NCI-H1417 (cell line): ENCODE measurements at regions not wholly inside any gene's neighbourhood (a gene's known extent, or its start where the extent isn't known, plus 50 kb on each side); places are given as distances from the start of the nearest gene placed in this dataset.
A peak's percentile ranks its signal among the peaks of the same experiment; 100 is the strongest.

Experiments
- DNase-seq, 3 experiments: peaks; one replicate each; lab custom pipeline; 2025; lab: John Stamatoyannopoulos, UW

DNA sequence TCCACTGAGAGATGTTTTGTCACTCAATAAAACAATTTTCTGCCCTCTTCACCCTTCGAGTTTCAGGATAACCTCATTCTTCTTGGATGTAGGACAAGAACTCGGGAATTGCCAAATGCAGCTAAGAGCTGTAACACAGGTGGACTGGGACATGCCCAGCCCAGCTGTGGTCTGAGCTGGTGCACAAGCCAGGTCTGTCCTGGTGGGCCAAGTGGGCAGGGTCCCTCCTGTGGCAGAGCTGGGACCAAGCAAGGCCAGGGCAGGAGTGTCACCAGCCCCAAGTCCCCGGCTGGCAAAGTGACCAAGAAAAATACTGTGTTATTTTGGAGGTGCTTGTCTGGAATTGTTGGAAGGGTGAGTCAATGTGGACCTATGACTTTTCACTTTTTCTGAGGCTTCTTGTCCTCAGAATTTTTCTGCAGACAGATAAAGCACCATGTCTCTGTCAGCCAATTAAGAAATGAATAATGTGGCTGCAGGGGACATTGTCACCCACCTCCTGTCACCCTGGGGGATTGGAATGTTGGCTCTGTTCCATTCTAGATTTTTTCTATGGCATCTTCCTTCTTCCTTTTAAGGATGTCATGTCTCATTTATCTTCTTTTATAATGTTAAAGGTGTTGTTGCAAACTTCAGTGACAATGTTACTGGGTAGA is 645.2 kb upstream of the EPHA6 start:
- no peak for DNase-seq

DNA sequence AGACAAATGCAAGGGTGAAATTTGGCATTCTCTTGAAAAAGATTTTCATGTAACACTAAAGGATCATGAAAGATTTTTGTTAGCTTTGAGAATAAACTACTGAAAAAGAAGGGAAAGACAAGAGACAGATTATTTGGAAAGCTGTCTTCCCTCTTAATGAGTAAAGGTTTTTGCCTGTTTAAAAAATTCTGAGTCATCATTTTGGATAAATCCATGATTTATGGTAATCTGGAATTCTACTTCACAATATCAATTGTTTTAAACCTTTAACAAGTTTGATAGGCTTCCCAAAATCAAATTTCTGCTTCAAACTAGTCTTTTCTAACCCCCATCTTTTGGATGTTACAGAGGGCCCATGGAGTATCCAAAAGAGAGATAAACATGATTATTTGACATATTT is 641.5 kb upstream of the EPHA6 start:
- no peak for DNase-seq

DNA sequence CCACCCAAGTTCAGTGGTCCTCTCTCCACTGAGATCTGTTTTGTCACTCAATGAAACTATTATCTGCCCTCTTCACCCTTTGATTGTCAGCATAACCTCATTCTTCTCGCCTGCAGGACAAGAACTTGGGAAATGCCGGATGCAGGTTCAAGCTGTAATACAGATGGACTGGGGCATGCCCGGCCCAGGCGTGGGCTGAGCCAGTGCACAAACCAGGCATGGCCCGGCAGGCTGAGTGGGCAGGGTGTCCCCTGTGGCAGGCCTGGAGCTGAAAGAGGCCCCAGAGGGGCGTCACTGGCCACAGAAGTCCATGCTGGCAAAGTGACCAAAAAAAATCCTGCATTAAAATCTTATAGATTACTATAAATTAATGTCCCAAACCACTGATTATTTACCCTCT is 638.9 kb upstream of the EPHA6 start:
- no peak for DNase-seq

DNA sequence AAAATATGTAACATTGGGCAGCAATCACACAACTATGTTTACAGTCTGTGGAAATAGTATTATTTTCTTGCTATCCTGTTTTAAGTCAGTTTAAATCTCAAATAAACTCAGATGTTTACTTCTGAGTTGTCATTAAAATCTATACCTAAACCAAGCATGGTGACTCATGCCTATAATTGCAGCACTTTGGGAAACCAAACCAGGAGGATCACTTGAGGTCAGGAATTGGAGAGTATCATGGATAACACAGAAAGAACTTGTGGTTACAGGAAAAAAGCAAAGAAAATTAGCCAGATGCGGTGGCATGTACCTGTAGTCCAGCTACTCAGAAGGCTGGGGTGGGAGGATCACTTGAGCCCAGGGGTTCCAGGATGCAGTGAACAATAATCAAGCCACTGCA is 631.6 kb upstream of the EPHA6 start:
- DNase-seq, result peak in 1 of 3 experiments; percentile 2

DNA sequence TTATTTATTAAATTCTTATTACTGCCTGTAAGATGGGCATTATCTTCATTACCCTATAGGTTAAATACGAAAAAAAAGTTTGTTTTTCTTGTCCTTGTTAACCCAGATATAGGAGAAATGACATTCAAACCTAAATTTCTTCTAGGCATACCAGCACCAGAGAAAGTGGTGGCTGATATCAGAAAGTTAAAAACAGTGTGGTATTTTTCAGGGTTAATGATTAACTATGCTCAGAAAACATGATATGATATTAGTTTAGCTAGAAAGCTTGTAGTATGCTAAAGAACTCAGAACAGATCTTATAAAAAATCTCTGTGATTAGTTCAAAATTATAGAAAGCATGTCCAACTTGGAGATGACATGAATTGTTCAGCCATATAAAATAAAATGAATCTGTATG is 630.5 kb upstream of the EPHA6 start:
- DNase-seq, result no peak

DNA sequence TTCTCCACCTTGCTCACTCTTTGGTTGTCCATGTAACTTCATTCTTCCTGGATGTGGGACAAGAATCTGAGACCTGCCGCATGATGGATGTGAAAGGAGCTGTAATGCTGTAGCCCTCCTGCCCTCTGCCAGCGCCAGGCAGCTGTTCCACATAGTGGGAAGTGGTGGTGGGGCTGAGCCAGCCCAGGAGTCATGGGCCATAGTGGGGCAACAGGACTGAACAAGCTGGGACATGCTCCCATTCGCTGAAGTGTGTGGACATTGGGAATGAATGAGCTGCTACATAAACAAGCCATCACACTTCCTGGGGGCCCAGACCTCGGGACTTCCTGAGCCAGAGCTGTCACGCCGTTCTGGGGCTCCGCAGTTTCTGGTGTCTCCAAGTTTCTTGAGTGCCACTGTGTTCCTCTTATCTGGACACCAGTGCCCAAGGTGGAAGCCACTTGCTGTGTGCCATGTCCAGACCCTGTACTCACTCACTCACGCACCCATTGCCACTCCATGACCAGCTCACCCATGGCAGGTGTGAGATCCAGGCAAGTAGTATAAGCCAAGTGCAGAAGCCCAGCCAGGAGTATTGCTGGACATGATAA is 624.3 kb upstream of the EPHA6 start:
- DNase-seq, result no peak

DNA sequence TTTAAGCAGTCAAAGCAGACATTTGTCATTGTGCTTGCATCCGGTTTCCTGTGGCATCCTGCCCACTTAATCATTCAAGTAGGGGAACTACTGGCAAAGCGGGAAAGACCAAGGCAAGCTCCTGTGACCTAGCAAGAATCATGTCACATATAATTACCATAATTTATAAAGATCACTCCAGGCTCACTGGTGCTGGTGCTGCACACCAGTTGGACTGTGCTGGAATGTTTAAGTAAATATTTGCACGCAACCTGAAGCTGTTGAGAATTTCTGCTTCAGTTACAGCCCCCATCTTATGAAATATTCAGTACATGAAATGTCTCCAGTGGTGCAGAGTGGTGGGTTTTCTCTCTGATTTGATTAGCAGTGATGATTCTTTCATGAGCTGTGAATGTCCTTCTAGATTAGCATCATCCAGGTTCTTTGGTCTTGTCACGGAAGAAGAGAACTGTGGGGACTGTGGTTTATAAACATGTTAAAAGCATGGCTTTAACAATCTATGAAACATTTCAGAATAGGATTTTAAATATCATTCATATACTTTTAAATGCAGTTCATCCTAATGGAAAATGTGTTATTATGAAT is 621.3 kb upstream of the EPHA6 start:
- peak in 2 of 3 experiments; percentile 21 to 66 for DNase-seq

DNA sequence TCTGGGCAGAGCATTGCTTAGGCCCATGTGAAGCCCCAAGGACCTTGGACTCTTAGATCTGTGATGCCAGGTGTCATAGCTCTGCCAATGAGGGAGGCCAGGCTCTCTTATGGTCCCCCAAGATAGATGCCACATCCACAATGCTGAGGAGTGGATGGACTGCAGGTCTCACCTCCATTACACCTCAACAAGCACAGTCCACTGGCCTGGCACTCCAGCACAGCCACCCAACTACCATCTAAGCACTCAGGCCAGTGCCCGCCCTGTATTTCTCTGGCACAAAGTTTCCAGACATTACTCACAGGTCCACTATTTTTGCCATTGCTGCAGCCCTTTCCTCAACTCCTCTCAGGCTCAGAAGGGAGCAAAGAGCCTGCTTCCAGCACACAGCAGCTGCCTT is 613.5 kb upstream of the EPHA6 start:
- DNase-seq, result no peak

DNA sequence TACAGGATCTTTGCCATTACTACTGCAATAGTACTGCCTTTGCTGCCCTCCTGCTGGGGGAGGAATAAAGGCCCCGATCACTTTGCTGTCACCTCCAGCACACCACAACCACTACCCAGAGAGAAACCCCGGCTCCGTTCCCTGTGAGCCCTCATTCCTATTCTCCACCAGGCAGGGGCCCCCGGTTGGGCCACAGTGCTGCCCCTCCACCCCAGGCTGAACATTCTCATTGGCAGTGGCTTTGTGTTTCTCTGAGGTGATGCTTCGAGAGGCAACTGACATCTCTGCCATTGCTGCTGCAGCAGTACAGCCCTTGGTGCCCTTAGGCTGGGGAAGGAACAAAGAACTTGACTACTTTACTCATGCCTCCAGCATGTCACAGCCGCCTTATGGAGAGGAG is 612.9 kb upstream of the EPHA6 start:
- no peak for DNase-seq

DNA sequence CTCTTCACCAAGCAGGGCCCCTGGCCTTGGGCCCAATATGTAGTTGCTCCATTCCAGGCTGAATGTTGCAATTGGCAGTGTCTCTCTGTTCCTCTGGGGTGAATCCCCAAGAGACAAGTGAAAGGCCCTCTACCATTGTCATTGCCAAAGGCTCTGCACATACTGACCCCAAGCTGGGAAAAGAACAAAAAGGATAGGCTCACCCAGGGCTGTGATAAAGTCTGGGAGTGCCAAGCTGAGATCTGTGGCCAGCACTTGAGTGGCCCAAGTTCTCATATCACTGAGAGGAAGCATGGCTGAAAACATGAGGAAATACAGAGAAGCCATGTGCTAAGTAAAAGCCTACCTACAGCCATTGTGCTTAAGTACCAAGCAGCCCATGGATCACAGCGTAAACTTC is 612.2 kb upstream of the EPHA6 start:
- no peak for DNase-seq

DNA sequence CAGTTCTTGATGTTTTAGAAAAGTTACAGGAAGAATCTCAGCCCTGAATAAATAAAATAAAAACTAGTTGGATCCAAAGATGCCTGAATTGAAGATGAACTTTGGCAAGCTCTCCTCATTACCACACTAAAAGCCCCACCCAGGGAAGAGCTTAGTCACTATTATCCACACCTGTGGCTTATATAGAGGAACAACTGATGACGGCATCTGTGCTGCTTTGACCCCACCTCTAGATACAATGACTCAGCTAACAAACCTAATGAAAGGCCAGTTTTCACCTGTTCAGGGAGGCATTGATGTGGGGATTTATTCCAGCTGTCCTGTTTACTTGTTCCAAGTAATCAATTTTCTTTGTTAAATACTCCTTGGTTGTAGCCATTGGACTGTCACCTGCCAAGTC is 604.7 kb upstream of the EPHA6 start:
- no peak for DNase-seq

DNA sequence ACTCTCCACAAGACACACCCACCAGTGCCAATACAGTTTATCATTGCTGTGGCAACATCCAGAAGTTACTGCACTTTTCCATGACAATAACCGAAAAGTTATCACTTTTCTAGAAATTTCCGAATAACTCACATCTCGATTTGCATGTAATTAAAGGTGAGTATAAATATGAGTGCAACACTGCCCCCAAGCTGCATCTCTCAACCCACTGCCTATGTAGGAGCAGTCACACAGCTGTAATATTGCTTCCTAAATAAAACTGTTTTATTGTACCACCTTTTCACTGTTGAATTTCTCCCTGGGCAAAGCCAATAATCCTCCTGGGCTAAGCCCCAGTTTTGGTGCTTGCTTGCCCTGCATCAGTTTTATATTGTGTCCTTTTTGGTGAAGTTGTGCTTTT is 601.0 kb upstream of the EPHA6 start:
- no peak for DNase-seq

DNA sequence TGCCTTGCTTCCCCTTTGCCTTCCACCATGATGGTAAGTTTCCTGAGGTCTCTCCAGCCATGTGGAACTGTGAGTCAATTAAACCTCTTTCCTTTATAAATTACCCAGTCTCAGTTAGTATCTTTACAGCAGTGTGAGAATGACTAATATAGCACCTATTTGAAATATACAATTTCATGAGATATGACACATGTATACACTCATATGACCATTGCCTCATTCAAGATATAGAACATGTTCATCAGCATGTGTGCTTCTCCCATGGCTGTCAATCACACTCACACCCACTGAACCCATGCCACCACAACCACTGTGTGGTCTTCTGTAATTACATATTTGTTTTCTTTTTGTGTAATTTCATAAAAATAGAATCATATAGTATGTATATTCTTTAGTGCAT is 599.5 kb upstream of the EPHA6 start:
- DNase-seq, result no peak

DNA sequence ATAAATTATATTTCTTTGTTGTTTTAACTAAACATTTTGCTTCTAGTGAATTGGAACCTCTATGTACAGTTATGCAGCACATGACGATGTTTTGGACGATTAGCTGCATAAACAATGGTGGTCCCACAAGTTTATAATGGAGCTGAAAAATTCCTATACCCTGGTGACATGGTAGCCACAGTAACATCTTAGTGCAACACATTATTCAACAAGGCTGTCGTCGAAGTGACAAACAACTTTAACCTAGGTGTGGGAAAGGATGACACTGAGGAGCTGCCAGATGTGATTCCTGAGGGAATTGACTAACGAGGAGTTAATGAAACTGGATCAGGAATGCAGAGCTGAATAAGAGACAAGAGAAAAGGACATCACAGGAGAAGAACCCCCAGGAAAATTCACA is 588.9 kb upstream of the EPHA6 start:
- no peak for DNase-seq

DNA sequence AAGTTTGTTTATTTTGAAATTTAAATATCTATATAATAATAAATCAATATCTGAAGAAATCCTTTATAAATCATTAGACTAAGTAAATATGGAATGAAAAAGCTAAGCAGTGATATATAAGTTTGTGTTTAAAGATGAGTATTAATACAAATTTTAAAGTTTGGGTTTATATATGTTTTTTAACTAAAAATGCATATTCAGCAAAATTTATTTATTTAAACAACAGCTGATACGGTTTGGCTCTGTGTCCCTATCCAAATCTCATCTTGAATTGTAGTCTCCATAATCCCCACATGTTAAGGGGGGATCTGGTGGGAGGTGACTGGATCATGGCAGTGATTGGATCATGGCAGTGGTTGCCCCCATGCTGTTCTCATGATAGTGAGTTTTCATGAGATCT is 580.7 kb upstream of the EPHA6 start:
- no peak for DNase-seq

DNA sequence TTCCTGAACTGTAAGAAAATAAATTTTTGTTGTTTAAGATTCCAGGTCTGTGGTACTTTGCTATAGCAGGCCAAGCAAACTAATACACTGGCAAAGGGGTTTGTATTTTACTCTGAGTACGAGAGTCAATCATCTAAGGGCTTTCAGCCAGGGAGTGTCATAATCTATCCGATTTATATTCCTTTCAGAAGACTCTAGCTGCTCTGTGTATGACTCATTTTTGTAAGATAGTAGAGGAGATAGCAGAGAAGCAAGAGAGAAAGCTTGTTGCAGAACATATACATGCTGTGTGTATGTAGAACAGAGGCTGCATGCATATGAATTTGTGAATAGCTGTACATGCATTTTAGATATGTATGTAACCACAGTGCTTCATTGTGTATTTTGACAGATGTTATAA is 577.9 kb upstream of the EPHA6 start:
- no peak for DNase-seq

DNA sequence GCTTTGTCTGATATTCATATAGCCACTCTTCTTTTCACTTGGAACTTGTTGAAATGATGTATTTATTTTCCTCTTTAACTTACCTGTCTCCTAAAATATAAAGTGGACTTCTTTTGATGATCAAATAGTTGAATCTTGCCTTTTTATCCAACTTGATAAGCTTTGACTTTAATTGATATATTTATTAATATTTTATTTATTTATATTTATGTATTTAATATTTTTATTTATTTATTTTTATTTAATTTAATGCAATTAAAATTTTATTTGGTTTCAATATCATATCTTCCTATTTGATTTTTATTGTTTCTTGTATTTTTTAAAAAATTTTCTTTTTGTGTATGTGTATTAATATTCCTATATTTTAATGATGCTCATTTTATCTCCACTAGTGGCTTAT is 555.1 kb upstream of the EPHA6 start:
- DNase-seq, result no peak

DNA sequence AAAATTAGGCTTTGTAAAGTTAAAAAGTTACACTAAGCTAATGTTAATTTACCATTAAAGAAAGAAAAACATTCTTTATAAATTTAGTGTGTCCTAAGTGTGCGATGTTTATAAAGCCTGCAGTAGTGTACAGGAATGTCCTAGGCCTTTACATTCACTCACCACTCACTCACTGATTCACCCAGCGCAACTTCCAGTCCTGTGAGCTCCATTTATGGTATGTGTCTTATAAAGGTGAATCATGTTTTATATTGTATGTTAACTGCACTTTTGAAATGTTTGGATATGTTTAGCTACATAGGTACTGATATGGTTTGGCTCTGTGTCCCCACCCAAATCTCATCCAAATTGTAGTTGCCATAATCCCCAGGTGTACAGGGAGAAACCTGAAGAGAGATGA is 549.7 kb upstream of the EPHA6 start:
- no peak for DNase-seq

DNA sequence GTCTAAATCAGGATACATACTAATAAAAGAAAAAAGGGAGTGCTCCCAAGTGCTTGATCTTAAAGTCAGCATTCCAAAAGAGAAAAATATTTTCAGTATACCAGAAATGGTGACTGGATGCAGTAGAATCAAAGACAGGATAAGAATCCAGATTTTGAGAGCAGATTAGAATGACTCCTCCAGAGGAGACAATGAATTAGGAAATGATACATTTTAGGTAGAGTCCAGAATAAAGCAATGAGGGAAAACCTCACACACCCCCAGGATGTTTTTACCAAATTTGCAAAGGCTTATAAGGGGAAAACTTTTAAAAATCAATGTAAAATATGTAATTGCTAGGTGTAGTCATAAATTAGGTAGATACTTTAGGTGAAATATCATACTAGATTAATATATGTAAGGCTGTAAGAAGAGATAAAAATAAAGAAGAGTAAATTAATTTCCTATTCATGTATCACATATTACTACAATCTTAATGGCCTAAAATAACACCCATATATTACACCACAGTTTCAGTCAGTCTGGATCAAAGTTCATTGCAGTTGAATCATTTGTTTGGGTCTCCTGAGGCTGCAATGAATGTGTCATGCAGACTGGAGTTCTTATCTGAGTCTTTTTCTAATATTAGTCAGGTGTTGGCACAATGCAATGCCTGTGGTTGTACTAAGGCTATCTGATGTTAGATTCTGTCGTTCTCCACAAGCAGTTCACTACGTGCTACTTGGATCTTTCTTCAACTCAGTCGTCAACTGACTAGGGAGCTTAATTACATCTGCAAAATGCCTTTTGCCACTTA is 547.8 kb upstream of the EPHA6 start:
- no peak for DNase-seq

DNA sequence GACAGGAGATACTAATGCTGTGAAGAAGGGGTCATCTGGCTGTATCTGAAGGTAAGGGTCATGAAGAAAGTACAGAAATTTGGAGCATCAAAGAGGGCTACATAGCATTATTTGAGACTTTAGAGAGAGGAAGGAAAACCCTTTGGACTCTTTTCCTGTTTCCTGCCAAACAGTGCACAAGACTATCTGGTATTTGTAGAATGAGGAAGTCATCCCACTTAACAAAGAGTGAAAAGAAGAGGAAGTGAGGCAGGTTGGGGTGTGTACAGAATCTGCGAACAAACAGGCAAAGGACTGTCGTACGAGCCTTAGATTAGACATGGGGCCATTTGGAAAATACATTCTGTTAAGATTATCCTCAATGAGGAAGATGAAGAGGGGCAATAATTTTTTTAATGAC is 546.8 kb upstream of the EPHA6 start:
- DNase-seq, result no peak

DNA sequence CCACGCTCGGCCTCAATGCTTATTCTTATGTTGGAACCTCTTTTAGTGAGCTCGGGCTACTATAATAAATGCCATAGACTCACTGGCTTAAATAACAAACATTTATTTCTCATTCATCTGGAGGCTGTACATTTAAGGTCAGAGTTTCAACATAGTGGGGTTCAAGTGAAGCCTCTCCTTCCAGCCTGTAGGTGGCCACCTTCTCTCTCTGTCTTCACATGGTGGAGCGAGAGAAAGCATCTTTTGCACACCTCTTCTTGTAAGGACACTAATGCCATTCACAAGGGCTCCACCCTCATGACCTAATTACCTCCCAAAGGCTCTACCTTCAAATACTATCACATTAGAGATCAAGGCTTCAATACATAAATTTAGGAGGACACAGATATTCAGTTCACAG is 520.3 kb upstream of the EPHA6 start:
- peak in 1 of 3 experiments; percentile 7 for DNase-seq

DNA sequence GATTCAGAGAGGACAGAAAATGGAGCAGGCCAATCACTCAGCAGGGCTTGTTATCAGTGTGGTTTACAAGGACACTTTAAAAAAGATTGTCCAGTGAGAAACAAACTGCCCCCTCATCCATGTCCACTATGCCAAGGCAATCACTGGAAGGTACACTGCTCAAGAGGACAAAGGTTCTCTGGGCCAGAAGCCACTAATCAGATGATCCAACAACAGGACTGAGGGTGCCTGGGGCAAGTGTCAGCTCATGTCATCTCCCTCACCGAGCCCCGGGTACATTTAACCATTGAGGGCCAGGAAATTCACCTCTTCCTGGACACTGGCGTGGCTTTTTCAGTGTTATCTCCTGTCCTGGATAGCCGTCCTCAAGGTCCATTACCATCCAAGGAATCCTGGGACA is 513.7 kb upstream of the EPHA6 start:
- no peak for DNase-seq

DNA sequence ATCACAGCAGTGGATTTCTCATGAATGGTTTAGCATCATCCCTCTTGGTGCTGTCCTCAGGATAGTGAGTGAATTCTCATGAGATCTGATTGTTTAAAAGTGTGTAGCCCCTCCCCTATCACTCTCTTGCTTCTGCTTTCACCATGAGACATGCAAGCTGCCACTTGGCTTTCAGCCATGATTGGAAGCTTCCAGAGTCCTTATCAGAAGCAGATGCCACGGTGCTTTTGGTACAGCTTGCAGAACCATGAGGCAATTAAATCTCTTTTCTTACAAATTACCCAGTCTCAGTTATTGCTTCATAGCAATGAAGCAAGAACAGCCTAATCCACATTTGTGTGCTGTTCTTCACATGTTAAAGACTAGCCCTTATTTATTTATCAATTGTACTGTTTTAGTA is 495.2 kb upstream of the EPHA6 start:
- DNase-seq, result peak in 1 of 3 experiments; percentile 21
